GM18505 (cell line): ENCODE measurements at regions not wholly inside any gene's neighbourhood (a gene's known extent, or its start where the extent isn't known, plus 50 kb on each side); places are given as distances from the start of the nearest gene placed in this dataset.

Source experiments
- ATAC-seq: cut with Tn5 transposase; IDR thresholded peaks from one replicate; pipeline ENCODE4 v1.9.1; 2021; ENCODE audit not compliant: unreplicated experiment
- POLR2A ChIP-seq: IDR thresholded peaks from 4 replicates; pipeline ENCODE4 v1.6.1; 2011; ENCODE audit warnings: borderline replicate concordance; ENCODE audit not compliant: insufficient read depth, insufficient read length; ENCODE audit errors: extremely low read depth

- no peak for TF ChIP-seq POLR2A
- ATAC-seq: no peak
Observed at GRCh38 chr6:103680116-103680515, 1179.6 kb downstream of the HACE1 start.

DNA sequence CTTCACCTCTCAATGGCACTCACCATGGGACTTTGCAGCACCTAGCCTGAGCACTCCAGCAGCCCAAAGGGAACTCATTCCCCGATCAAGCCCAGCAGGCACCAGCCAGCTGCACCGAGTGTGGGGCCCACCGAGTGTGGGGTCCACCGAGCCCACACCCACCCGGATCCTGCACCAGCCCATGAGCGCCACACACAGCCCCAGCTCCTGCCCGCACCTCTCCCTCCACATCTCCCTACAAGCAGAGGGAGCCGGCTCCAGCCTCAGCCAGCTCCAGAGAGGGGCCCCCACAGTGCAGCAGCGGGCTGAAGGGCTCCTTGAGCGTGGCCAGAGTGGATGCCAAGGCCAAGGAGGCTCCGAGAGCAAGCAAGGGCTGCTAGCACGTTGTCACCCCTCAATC lies 1182.4 kb downstream of the HACE1 start:
- ATAC-seq: no peak
- TF ChIP-seq POLR2A: no peak

- no peak for TF ChIP-seq POLR2A
- ATAC-seq: no peak
Observed at GRCh38 chr6:103675807-103676406, 1183.8 kb downstream of the HACE1 start.

- no peak for TF ChIP-seq POLR2A
- ATAC-seq: no peak
Observed at GRCh38 chr6:103674790-103675189, 1184.9 kb downstream of the HACE1 start.

- no peak for TF ChIP-seq POLR2A
- ATAC-seq: no peak
Observed at GRCh38 chr6:103672169-103672568, 1187.5 kb downstream of the HACE1 start.

GRCh38 chr6:103629613-103630012 lies 1230.1 kb downstream of the HACE1 start:
- ATAC-seq: no peak
- TF ChIP-seq POLR2A: no peak

GRCh38 chr6:103617642-103618041 lies 1242.1 kb downstream of the HACE1 start:
- no peak for ATAC-seq
- TF ChIP-seq POLR2A: no peak

DNA sequence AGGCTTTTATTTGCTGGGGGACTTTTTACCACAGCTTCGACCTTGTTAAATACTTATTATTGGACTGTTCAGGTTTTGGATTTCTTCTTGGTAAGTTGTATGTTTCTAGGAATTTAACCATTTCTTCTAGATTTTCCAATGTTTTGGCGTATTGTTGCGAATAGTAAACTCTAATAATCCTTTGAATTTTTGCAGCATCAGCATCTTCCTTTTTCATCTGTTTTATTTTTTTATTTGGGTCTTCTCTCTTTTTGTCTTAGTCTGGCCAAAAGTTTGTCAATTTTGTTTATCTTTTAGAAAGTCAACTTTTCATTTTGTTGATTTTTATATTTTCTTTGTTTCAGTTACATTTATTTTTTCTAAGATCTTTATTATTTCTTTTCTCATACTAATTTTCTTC lies 1272.0 kb downstream of the HACE1 start:
- no peak for TF ChIP-seq POLR2A

DNA sequence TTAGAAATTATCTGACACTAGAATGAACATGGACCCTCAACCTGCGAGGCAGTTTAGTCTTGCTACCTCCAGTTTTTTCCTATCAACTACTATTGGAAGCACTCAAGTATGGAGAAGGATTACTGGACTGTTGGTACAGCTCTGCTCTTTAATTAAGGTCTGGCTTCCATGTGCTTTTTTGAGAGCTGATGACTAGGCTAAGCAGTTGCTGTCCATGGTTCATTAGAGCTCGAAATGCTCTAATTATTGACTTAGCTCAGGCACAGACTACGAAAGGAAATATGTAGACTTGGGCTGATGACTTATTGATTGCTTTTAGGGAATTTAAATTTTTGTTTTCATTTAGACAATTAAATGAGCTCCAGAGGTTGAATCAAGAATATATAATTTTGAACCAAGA lies 1281.6 kb downstream of the HACE1 start:
- no peak for TF ChIP-seq POLR2A
- no peak for ATAC-seq

More for the DNA sequence above, 1272.0 kb downstream of the HACE1 start:
- ATAC-seq: no peak

- no peak for ATAC-seq
- no peak for TF ChIP-seq POLR2A
Observed at GRCh38 chr6:103570431-103570830, 1289.3 kb downstream of the HACE1 start.

DNA sequence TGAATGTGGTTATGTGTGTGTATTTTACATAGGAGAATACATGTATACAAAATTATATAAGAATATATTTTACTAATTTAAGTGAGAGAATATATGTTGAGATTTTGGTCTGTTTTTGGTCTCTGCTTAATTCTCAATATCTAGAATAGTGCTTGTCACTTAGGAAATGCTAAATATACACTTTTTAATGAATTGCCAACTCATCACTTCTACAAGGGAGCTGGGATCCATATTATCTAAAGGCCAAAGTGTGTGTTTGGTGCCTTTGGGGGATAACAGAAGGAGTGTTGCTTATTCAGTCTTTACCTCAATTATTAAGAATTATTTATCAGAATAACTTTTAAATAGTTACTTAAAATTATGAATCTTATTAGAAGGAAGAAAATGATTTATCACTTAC lies 1304.8 kb downstream of the HACE1 start:
- ATAC-seq: no peak
- no peak for TF ChIP-seq POLR2A

- no peak for TF ChIP-seq POLR2A
- no peak for ATAC-seq
Observed at GRCh38 chr6:103538381-103538780, 1321.3 kb downstream of the HACE1 start.

- no peak for TF ChIP-seq POLR2A
- no peak for ATAC-seq
Observed at GRCh38 chr6:103534814-103535213, 1324.9 kb downstream of the HACE1 start.

DNA sequence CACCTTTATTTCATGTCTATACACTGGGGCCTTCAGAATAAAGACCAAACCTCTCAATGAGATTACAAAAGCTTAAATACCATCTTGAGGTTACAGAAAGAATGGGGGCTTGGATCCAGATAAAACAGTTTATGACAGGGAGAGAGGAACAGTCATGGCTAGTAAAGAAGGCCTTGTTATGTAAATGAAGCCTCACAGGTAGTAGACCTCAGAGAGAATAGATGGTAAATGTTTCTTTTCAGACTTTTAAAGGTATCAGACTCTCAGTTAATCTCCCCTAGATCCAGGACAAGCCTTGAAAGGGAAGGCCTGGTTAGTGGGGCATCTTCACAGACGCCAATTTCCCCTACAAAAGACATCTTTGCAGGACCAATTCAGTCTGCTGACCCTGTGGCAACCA lies 1325.6 kb downstream of the HACE1 start:
- TF ChIP-seq POLR2A: no peak
- ATAC-seq: no peak

GRCh38 chr6:103522045-103522444 lies 1337.7 kb downstream of the HACE1 start:
- no peak for TF ChIP-seq POLR2A
- no peak for ATAC-seq
